H1 (cell line): ENCODE measurements at regions not wholly inside any gene's neighbourhood (a gene's known extent, or its start where the extent isn't known, plus 50 kb on each side); places are given as distances from the start of the nearest gene placed in this dataset.

Experiments
- CTCF ChIA-PET: fragments of 300-600 bp; sonication (Branson Sonifier 250); formaldehyde crosslinking; loops from one replicate; lab custom pipeline; 2021; ENCODE audit not compliant: partially characterized antibody; lab: Charles Lee
- POLR2A ChIA-PET: fragments of 300-600 bp; sonication (Branson Sonifier 250); formaldehyde crosslinking; loops from one replicate; lab custom pipeline; 2021; ENCODE audit warnings: inconsistent platforms; ENCODE audit not compliant: partially characterized antibody; lab: Charles Lee
- DNase-seq, 2 experiments: peaks; one replicate each; pipeline versions ENCODE4 v3.0.0 to v3.0.0-alpha.2; 2010 to 2022; ENCODE audit warnings: low spot score in 2 of 2, low read depth in 1 of 2, mixed read lengths in 1 of 2
- FAIRE-seq: peaks from 2 replicates; lab custom pipeline; 2011; peaks lifted over from hg19 to GRCh38; lab: Jason Lieb, UNC
- H2AFZ ChIP-seq: 2 replicates; pipeline ENCODE4 v1.8.1; 2012; ENCODE audit warnings: low read length, inconsistent platforms
- H2AK5ac ChIP-seq: 2 replicates; pipeline ENCODE4 v1.6.1; 2013; ENCODE audit warnings: low read depth, low read length
- H2BK120ac ChIP-seq: replicated peaks from 2 replicates; pipeline ENCODE3; 2013; ENCODE audit warnings: low read depth, low read length, inconsistent platforms
- H2BK12ac ChIP-seq: 2 replicates; pipeline ENCODE4 v1.6.1; 2013; ENCODE audit warnings: low read depth, low read length
- H2BK15ac ChIP-seq: 2 replicates; pipeline ENCODE4 v1.6.1; 2013; ENCODE audit warnings: low read length
- H2BK20ac ChIP-seq: 2 replicates; pipeline ENCODE4 v1.6.1; 2013; ENCODE audit warnings: low read length
- H2BK5ac ChIP-seq: 2 replicates; pipeline ENCODE4 v1.6.1; 2013; ENCODE audit warnings: low read depth, low read length
- H3K14ac ChIP-seq: 2 replicates; pipeline ENCODE4 v1.6.1; 2013; ENCODE audit warnings: inconsistent platforms; ENCODE audit not compliant: insufficient read length
- H3K18ac ChIP-seq: 2 replicates; pipeline ENCODE4 v1.6.1; 2013; ENCODE audit warnings: low read length; ENCODE audit errors: extremely low read depth
- H3K23ac ChIP-seq: 2 replicates; pipeline ENCODE4 v1.6.1; 2013; ENCODE audit warnings: inconsistent platforms; ENCODE audit not compliant: insufficient read length
- H3K23me2 ChIP-seq: 2 replicates; pipeline ENCODE4 v1.6.1; 2013; ENCODE audit warnings: low read depth, low read length
- H3K27ac ChIP-seq: 2 replicates; pipeline ENCODE4 v1.6.1; 2011; ENCODE audit warnings: low read depth, low read length, inconsistent platforms
- H3K27me3 ChIP-seq, 4 experiments: replicated peaks in 1 of 4; 1 replicate in 1 of 4; 2 replicates in 3 of 4; pipeline versions ENCODE4 v1.6.1 to v1.8.1; 2011 to 2013; ENCODE audit warnings: low read length in 3 of 4, mild to moderate bottlenecking in 3 of 4, inconsistent platforms in 2 of 4, mixed read lengths in 2 of 4, moderate library complexity in 1 of 4; ENCODE audit not compliant: control insufficient read depth in 3 of 4, insufficient read depth in 3 of 4; ENCODE audit errors: extremely low read depth in 1 of 4
- H3K36me3 ChIP-seq, 4 experiments: 2 replicates each; pipeline versions ENCODE4 v1.6.1 to v1.8.1; 2011 to 2013; ENCODE audit warnings: mild to moderate bottlenecking in 4 of 4, low read length in 3 of 4, moderate library complexity in 2 of 4, control low read depth in 1 of 4, inconsistent platforms in 1 of 4; ENCODE audit not compliant: insufficient read depth in 4 of 4, control insufficient read depth in 2 of 4
- H3K4ac ChIP-seq: replicated peaks from 2 replicates; pipeline ENCODE3; 2013; ENCODE audit warnings: low read length, low read depth, mixed read lengths, inconsistent platforms; ENCODE audit not compliant: insufficient read length
- H3K4me1 ChIP-seq, 4 experiments: replicated peaks in 1 of 4; 1 replicate in 1 of 4; 2 replicates in 3 of 4; pipeline versions ENCODE4 v1.6.1 to v1.8.1; 2011 to 2013; ENCODE audit warnings: low read length in 3 of 4, inconsistent platforms in 2 of 4, mixed read lengths in 1 of 4; ENCODE audit not compliant: insufficient read depth in 4 of 4, control insufficient read depth in 3 of 4
- H3K4me2 ChIP-seq, 2 experiments: 2 replicates each; pipeline versions ENCODE4 v1.6.1 to v1.8.1; 2011 to 2013; ENCODE audit warnings: low read depth in 2 of 2, low read length in 2 of 2, control low read depth in 1 of 2, inconsistent platforms in 1 of 2, mild to moderate bottlenecking in 1 of 2; ENCODE audit not compliant: insufficient read depth in 1 of 2
- H3K4me3 ChIP-seq, 4 experiments: fragments of 200-600, 300-600 bp in 1 of 4; sonication (generic), shearing (Covaris generic), sonication (Bioruptor Twin) in 1 of 4; 2 replicates each; pipeline versions ENCODE4 v1.5.1 to v1.8.1; 2011 to 2016; ENCODE audit warnings: low read length in 4 of 4, low read depth in 3 of 4, control low read depth in 2 of 4, inconsistent platforms in 2 of 4, mild to moderate bottlenecking in 2 of 4, mixed read lengths in 1 of 4, moderate library complexity in 1 of 4; ENCODE audit not compliant: insufficient read depth in 2 of 4; ENCODE audit errors: extremely low read depth in 1 of 4
- H3K56ac ChIP-seq: replicated peaks from 2 replicates; pipeline ENCODE3; 2013; ENCODE audit warnings: low read depth, mild to moderate bottlenecking, mixed read lengths, low read length, inconsistent platforms; ENCODE audit not compliant: insufficient read length
- H3K79me1 ChIP-seq: 2 replicates; pipeline ENCODE4 v1.6.1; 2013; ENCODE audit warnings: low read depth, low read length, control low read depth
- H3K79me2 ChIP-seq, 2 experiments: 2 replicates each; pipeline versions ENCODE4 v1.6.1 to v1.8.1; 2012 to 2013; ENCODE audit warnings: low read length in 2 of 2, mild to moderate bottlenecking in 2 of 2, inconsistent platforms in 1 of 2; ENCODE audit not compliant: insufficient read depth in 2 of 2, control insufficient read depth in 1 of 2
- H3K9ac ChIP-seq, 4 experiments: replicated peaks in 1 of 4; 1 replicate in 1 of 4; 2 replicates in 3 of 4; pipeline versions ENCODE4 v1.6.1 to v1.8.1; 2011 to 2013; ENCODE audit warnings: low read depth in 3 of 4, low read length in 3 of 4, control low read depth in 2 of 4, mild to moderate bottlenecking in 2 of 4, moderate library complexity in 2 of 4, inconsistent platforms in 1 of 4; ENCODE audit errors: extremely low read depth in 1 of 4
- H3K9me3 ChIP-seq, 2 experiments: 2 replicates each; pipeline versions ENCODE4 v1.6.1 to v1.8.1; 2012 to 2013; ENCODE audit warnings: mild to moderate bottlenecking in 2 of 2, moderate library complexity in 2 of 2, control low read depth in 1 of 2, inconsistent platforms in 1 of 2, low read depth in 1 of 2, low read length in 1 of 2, mixed read lengths in 1 of 2; ENCODE audit not compliant: insufficient read depth in 2 of 2
- H4K20me1 ChIP-seq, 2 experiments: replicated peaks in 1 of 2; 2 replicates each; pipeline versions ENCODE3 to v1.8.1; 2011 to 2013; ENCODE audit warnings: inconsistent platforms in 2 of 2, low read length in 2 of 2, mild to moderate bottlenecking in 1 of 2; ENCODE audit not compliant: insufficient read depth in 2 of 2, control insufficient read depth in 1 of 2
- H4K5ac ChIP-seq: 2 replicates; pipeline ENCODE4 v1.6.1; 2013; ENCODE audit warnings: low read length, low read depth, mixed read lengths, inconsistent platforms; ENCODE audit not compliant: insufficient read length
- H4K8ac ChIP-seq: 2 replicates; pipeline ENCODE4 v1.8.0; 2013; ENCODE audit warnings: mild to moderate bottlenecking, moderate library complexity, low read length, inconsistent platforms; ENCODE audit not compliant: insufficient read depth; ENCODE audit errors: extremely low read depth
- H4K91ac ChIP-seq: replicated peaks from 2 replicates; pipeline ENCODE3; 2013; ENCODE audit warnings: low read length, mixed read lengths, inconsistent platforms; ENCODE audit not compliant: insufficient read length
- CTCF ChIP-seq, 3 experiments: IDR thresholded peaks; 1 replicate in 2 of 3; 2 replicates in 1 of 3; pipeline versions ENCODE4 v1.5.1 to v1.6.1; 2011; ENCODE audit warnings: low read length in 3 of 3, mild to moderate bottlenecking in 3 of 3, inconsistent platforms in 2 of 3, low read depth in 1 of 3, moderate library complexity in 1 of 3; ENCODE audit not compliant: insufficient read depth in 1 of 3; ENCODE audit errors: control extremely low read depth in 1 of 3
- JUN ChIP-seq: IDR thresholded peaks from 2 replicates; pipeline ENCODE4 v1.6.1; 2011; ENCODE audit warnings: low read depth, mild to moderate bottlenecking, improper control_type of control experiment, low read length
- JUND ChIP-seq: IDR thresholded peaks from 2 replicates; pipeline ENCODE4 v1.6.1; 2011; ENCODE audit warnings: mild to moderate bottlenecking, improper control_type of control experiment, low read length
- NRF1 ChIP-seq: IDR thresholded peaks from 2 replicates; pipeline ENCODE4 v1.6.1; 2011; ENCODE audit warnings: mild to moderate bottlenecking, low read depth, low read length, improper control_type of control experiment
- POLR2A ChIP-seq, 2 experiments: IDR thresholded peaks; 1 replicate in 1 of 2; 2 replicates in 1 of 2; pipeline ENCODE4 v1.6.1; 2011; ENCODE audit warnings: low read depth in 2 of 2, low read length in 2 of 2, mild to moderate bottlenecking in 2 of 2; ENCODE audit errors: control extremely low read depth in 1 of 2
- POU5F1 ChIP-seq: IDR thresholded peaks from 2 replicates; pipeline ENCODE4 v1.6.1; 2011; ENCODE audit warnings: low read depth, mild to moderate bottlenecking, low read length, moderate library complexity
- RAD21 ChIP-seq, 2 experiments: IDR thresholded peaks in 1 of 2; conservative IDR thresholded peaks in 1 of 2; 2 replicates each; pipeline ENCODE4 v1.6.1; 2011; ENCODE audit warnings: low read depth in 2 of 2, low read length in 2 of 2, improper control_type of control experiment in 1 of 2, inconsistent platforms in 1 of 2, mild to moderate bottlenecking in 1 of 2, moderate library complexity in 1 of 2
- RFX5 ChIP-seq: IDR thresholded peaks from 2 replicates; pipeline ENCODE4 v1.6.1; 2011; ENCODE audit warnings: low read depth, low read length, improper control_type of control experiment, borderline replicate concordance
- SAP30 ChIP-seq: fragments of 300-600 bp; sonication (generic); IDR thresholded peaks from 2 replicates; pipeline ENCODE4 v1.7.1; 2012; ENCODE audit warnings: low read length, moderate library complexity, mild to moderate bottlenecking, inconsistent platforms; ENCODE audit not compliant: insufficient read depth, insufficient replicate concordance
- SRF ChIP-seq: IDR thresholded peaks from 2 replicates; pipeline ENCODE4 v1.6.1; 2011; ENCODE audit warnings: mild to moderate bottlenecking, low read depth, low read length, moderate library complexity
- SUZ12 ChIP-seq: fragments of 200-600 bp; sonication (generic); IDR thresholded peaks from 2 replicates; pipeline ENCODE4 v1.6.1; 2012; ENCODE audit warnings: mild to moderate bottlenecking, inconsistent platforms, low read length, moderate library complexity, mixed read lengths
- TAF1 ChIP-seq: IDR thresholded peaks from 2 replicates; pipeline ENCODE4 v1.6.1; 2011; ENCODE audit warnings: mild to moderate bottlenecking, low read depth, low read length
- WGBS, 2 experiments: shearing (Covaris generic) in 1 of 2; methylation state at CpG; one replicate each; pipeline versions ENCODE4 v1.1.6 to v1.1.7; 2013 to 2015; ENCODE audit warnings: low lambda C conversion rate in 2 of 2, mixed read lengths in 2 of 2, inconsistent platforms in 1 of 2, low coverage in 1 of 2, missing lambda C conversion rate in 1 of 2; ENCODE audit not compliant: insufficient replicate concordance in 2 of 2, insufficient coverage in 1 of 2, insufficient read length in 1 of 2; ENCODE audit errors: extremely low coverage in 1 of 2, missing lambda C conversion rate in 1 of 2; 5-methylcytosine and 5-hydroxymethylcytosine counted together

- Histone ChIP-seq H3K9ac (no peak overlapping the region), H3K27me3 (no peaks in the 10 kb centered on the region), H3K4me2 (no peak overlapping the region), H2BK20ac (no peak overlapping the region), H2BK15ac (no peak overlapping the region), H3K79me1 (no peaks in the 10 kb centered on the region), H3K18ac (no peak overlapping the region), H3K9me3 (no peaks in the 10 kb centered on the region), H3K23me2 (no peaks in the 10 kb centered on the region), H3K4ac (no peak overlapping the region), H3K4me3 (no peak overlapping the region), H2AFZ (no peak overlapping the region), H4K8ac (no peak overlapping the region), H3K14ac (no peak overlapping the region), H3K36me3 (no peaks in the 10 kb centered on the region), H3K23ac (no peak overlapping the region), H3K27ac (no peak overlapping the region), H2BK12ac (no peak overlapping the region), H4K20me1 (no peaks in the 10 kb centered on the region), H3K4me1 (no peaks in the 10 kb centered on the region), H3K56ac (no peak overlapping the region), H4K5ac (no peak overlapping the region), H2BK120ac (no peak overlapping the region), H3K79me2 (no peaks in the 10 kb centered on the region), H2AK5ac (no peak overlapping the region), H2BK5ac (no peak overlapping the region), H4K91ac (no peak overlapping the region)
- no peak for DNase-seq
- WGBS, 2 experiments: 94% methylated on average over 5 of the region's 5 CpGs; no CpG with 5 or more reads in 1 of the 2 experiments
- no peak for FAIRE-seq
- ChIA-PET CTCF (no interaction called here), POLR2A (no interaction called here)
- TF ChIP-seq TAF1 (no peak), CTCF (IDR thresholded peaks at IDR 0.05; ENCODE audit: control extremely low read depth in 1 of 3, insufficient read depth in 1 of 3, low read depth in 1 of 3, low read length in 3 of 3) (no peak), NRF1 (no peak), SRF (no peak), JUND (no peak), JUN (no peak), RFX5 (no peak), POLR2A (IDR thresholded peaks at IDR 0.05; ENCODE audit: control extremely low read depth in 1 of 2, low read depth in 2 of 2, low read length in 2 of 2) (no peak), POU5F1 (no peak), SAP30 (no peak), SUZ12 (no peak), RAD21 (IDR thresholded peaks at IDR 0.05 in 1 of 2, conservative IDR thresholded peaks at IDR 0.05 in 1 of 2; ENCODE audit: low read depth in 2 of 2, low read length in 2 of 2) (no peak)
These were observed 314.3 kb downstream of the C12orf75 start for GRCh38 chr12:105644770-105645169.
